HEK293 (cell line): ENCODE measurements at regions not wholly inside any gene's neighbourhood (a gene's known extent, or its start where the extent isn't known, plus 50 kb on each side); places are given as distances from the start of the nearest gene placed in this dataset.

Source experiments
- HOXD13 ChIP-seq: sonication (generic); formaldehyde crosslinking; IDR thresholded peaks from 2 replicates; pipeline ENCODE4 v1.8.0; 2022; ENCODE audit warnings: missing genetic modification reagents, borderline replicate concordance
- ZBTB1 ChIP-seq: fragments of 450-650 bp; formaldehyde crosslinking; IDR thresholded peaks from 2 replicates; pipeline ENCODE4 v1.5.1; 2016; ENCODE audit warnings: missing biosample characterization, missing genetic modification characterization
- ZBTB26 ChIP-seq: fragments of 450-650 bp; formaldehyde crosslinking; optimal IDR thresholded peaks from 2 replicates; pipeline ENCODE3; 2016; ENCODE audit warnings: missing biosample characterization, mild to moderate bottlenecking, missing genetic modification characterization
- ZNF121 ChIP-seq: fragments of 450-650 bp; formaldehyde crosslinking; IDR thresholded peaks from 2 replicates; pipeline ENCODE4 v1.5.1; 2016; ENCODE audit warnings: missing biosample characterization, missing genetic modification characterization
- ZNF223 ChIP-seq: fragments of 450-650 bp; formaldehyde crosslinking; IDR thresholded peaks from 2 replicates; pipeline ENCODE4 v1.5.1; 2016; ENCODE audit warnings: missing biosample characterization, missing genetic modification characterization
- ZNF23 ChIP-seq: fragments of 450-650 bp; formaldehyde crosslinking; IDR thresholded peaks from 2 replicates; pipeline ENCODE4 v1.5.1; 2016; ENCODE audit warnings: missing biosample characterization, missing genetic modification characterization, borderline replicate concordance
- ZNF274 ChIP-seq, 2 experiments: fragments of 200-500 bp in 1 of 2; fragments of 450-650 bp in 1 of 2; sonication (Bioruptor generic) in 1 of 2; formaldehyde crosslinking in 1 of 2; IDR thresholded peaks; 2 replicates each; pipeline versions ENCODE4 v1.5.1 to v1.6.1; 2014 to 2016; ENCODE audit warnings: borderline replicate concordance in 1 of 2, inconsistent platforms in 1 of 2, low read length in 1 of 2, missing biosample characterization in 1 of 2, missing genetic modification characterization in 1 of 2
- TF ChIP-seq, protein P1 (sequence below): fragments of 450-650 bp; formaldehyde crosslinking; IDR thresholded peaks from 2 replicates; pipeline ENCODE4 v1.5.1; 2016; ENCODE audit warnings: missing biosample characterization, missing genetic modification characterization

DNA sequence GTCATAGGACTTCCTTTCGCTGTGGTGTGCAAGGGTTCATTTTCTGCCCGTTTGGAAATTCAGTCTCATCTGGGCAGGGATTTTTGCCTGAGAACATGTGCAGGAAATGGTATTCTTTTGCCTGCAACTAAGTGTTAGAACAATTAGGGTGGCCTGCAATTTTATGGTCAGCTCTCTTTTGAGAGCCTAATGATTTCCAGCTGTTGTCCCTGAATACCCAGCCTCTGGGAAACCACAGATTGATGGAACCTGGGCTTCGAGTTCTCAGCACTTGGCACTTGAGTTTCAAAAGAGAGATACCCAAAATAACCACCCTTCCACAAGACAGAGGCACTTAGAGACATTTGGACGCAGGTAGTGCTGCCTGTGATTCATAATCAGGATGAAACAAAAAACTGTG, 217.2 kb upstream of the FOXA2 start:
- TF ChIP-seq ZBTB26 (tag by site-specific recombination) (no peak), ZNF274 (IDR thresholded peaks at IDR 0.05; ENCODE audit: low read length) (no peak), ZNF274 (tag by site-specific recombination; IDR thresholded peaks at IDR 0.05; ENCODE audit: borderline replicate concordance) (no peak), ZBTB1 (no peak), ZNF23 (tag by site-specific recombination) (no peak), ZNF121 (tag by site-specific recombination) (no peak), ZNF223 (no peak), HOXD13 (CRISPR knock-in tag) (no peak)
- TF ChIP-seq, protein P1, sequence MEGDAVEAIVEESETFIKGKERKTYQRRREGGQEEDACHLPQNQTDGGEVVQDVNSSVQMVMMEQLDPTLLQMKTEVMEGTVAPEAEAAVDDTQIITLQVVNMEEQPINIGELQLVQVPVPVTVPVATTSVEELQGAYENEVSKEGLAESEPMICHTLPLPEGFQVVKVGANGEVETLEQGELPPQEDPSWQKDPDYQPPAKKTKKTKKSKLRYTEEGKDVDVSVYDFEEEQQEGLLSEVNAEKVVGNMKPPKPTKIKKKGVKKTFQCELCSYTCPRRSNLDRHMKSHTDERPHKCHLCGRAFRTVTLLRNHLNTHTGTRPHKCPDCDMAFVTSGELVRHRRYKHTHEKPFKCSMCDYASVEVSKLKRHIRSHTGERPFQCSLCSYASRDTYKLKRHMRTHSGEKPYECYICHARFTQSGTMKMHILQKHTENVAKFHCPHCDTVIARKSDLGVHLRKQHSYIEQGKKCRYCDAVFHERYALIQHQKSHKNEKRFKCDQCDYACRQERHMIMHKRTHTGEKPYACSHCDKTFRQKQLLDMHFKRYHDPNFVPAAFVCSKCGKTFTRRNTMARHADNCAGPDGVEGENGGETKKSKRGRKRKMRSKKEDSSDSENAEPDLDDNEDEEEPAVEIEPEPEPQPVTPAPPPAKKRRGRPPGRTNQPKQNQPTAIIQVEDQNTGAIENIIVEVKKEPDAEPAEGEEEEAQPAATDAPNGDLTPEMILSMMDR (tag by site-specific recombination), result no peak
